ENCODE measurements at regions not wholly inside any gene's neighbourhood (a gene's known extent, or its start where the extent isn't known, plus 50 kb on each side); places are given as distances from the start of the nearest gene placed in this dataset.

DNA sequence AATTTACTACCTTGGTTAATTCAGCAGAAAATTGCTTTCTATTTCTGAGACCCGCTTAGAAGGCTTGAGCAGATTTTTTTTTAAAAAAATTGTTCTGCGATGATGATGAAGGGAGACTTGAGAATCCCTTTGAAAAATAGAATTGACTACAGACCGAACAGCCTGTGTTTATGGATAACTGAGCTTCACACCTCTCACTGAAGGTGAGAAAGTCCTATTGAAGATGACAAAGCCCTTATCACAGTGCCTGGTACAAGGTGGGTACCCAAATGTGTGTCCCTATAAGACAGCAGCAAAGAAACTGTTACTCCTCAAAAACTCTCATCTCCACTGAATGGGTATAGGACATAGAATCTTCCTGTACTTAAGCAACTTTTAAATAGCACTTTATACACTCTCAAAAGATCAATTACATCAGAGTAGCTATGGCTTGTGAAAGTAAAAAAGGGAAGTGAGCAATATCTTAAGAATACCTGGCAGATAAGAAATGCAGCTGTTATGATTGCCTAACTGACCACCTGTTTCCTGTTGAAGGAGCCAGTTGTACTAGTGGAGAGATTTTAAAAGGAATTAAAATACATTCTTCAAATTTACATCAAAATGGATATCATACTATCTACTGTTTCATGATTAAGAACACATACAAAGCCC lies 419.7 kb downstream of the CHSY3 start:
- Histone ChIP-seq H2BK12ac (ENCODE audit: low read depth, low read length) (no peak overlapping the region), H3K36me3 (ENCODE audit: control insufficient read depth in 2 of 4, insufficient read depth in 4 of 4, low read length in 3 of 4) (no peaks in the 10 kb centered on the region), H4K20me1 (replicated peaks in 1 of 2; ENCODE audit: control insufficient read depth in 1 of 2, insufficient read depth in 2 of 2, low read length in 2 of 2) (no peaks in the 10 kb centered on the region), H3K4me2 (ENCODE audit: insufficient read depth in 1 of 2, low read depth in 2 of 2, low read length in 2 of 2) (no peak overlapping the region), H3K27ac (ENCODE audit: low read depth, low read length) (no peak overlapping the region), H3K23me2 (ENCODE audit: low read depth, low read length) (no peaks in the 10 kb centered on the region), H3K27me3 (replicated peaks in 1 of 4; ENCODE audit: control insufficient read depth in 3 of 4, extremely low read depth in 1 of 4, insufficient read depth in 3 of 4, low read length in 3 of 4) (no peaks in the 10 kb centered on the region), H3K18ac (ENCODE audit: extremely low read depth, low read length) (no peak overlapping the region), H3K4me3 (ENCODE audit: extremely low read depth in 1 of 4, insufficient read depth in 2 of 4, low read depth in 3 of 4, low read length in 4 of 4) (no peak overlapping the region), H3K79me2 (ENCODE audit: control insufficient read depth in 1 of 2, insufficient read depth in 2 of 2, low read length in 2 of 2) (no peaks in the 10 kb centered on the region), H3K4ac (replicated peaks; ENCODE audit: insufficient read length, low read depth, low read length) (no peak overlapping the region), H3K14ac (ENCODE audit: insufficient read length) (no peak overlapping the region), H3K9ac (replicated peaks in 1 of 4; ENCODE audit: extremely low read depth in 1 of 4, low read depth in 3 of 4, low read length in 3 of 4) (no peak overlapping the region), H2BK120ac (replicated peaks; ENCODE audit: low read depth, low read length) (no peak overlapping the region), H3K9me3 (ENCODE audit: insufficient read depth in 2 of 2, low read depth in 1 of 2, low read length in 1 of 2) (no peaks in the 10 kb centered on the region; a peak in 1 of 4 replicates), H3K4me1 (replicated peaks in 1 of 4; ENCODE audit: control insufficient read depth in 3 of 4, insufficient read depth in 4 of 4, low read length in 3 of 4) (no peaks in the 10 kb centered on the region), H2BK5ac (ENCODE audit: low read depth, low read length) (no peak overlapping the region), H2AFZ (ENCODE audit: low read length) (no peak overlapping the region), H4K5ac (ENCODE audit: insufficient read length, low read depth, low read length) (no peak overlapping the region), H3K56ac (replicated peaks; ENCODE audit: insufficient read length, low read depth, low read length) (no peak overlapping the region), H2BK20ac (ENCODE audit: low read length) (no peak overlapping the region), H3K23ac (ENCODE audit: insufficient read length) (no peak overlapping the region), H2AK5ac (ENCODE audit: low read depth, low read length) (no peak overlapping the region), H3K79me1 (ENCODE audit: low read depth, low read length) (no peaks in the 10 kb centered on the region), H4K91ac (replicated peaks; ENCODE audit: insufficient read length, low read length) (no peak overlapping the region), H2BK15ac (ENCODE audit: low read length) (no peak overlapping the region), H4K8ac (ENCODE audit: extremely low read depth, insufficient read depth, low read length) (no peak overlapping the region)
- ChIA-PET CTCF (ENCODE audit: partially characterized antibody) (no interaction called here), POLR2A (ENCODE audit: partially characterized antibody) (no interaction called here)
- FAIRE-seq = no peak
- 96% methylated on average over 3 of the region's 3 CpGs; no CpG with 5 or more reads in 1 of the 2 experiments for WGBS, 2 experiments (ENCODE audit: extremely low coverage in 1 of 2, insufficient coverage in 1 of 2, insufficient read length in 1 of 2, insufficient replicate concordance in 2 of 2, low coverage in 1 of 2, low lambda C conversion rate in 2 of 2, missing lambda C conversion rate in 1 of 2)
- DNase-seq (ENCODE audit: low read depth in 1 of 2, low spot score in 2 of 2) = no peak
- TF ChIP-seq SRF (IDR thresholded peaks at IDR 0.05; ENCODE audit: low read depth, low read length) (no peak), TCF12 (IDR thresholded peaks at IDR 0.05; ENCODE audit: low read depth, low read length) (no peak), EGR1 (IDR thresholded peaks at IDR 0.05; ENCODE audit: borderline replicate concordance, low read depth, low read length) (no peak), TEAD4 (IDR thresholded peaks at IDR 0.05; ENCODE audit: low read depth, low read length) (no peak), HDAC6 (IDR thresholded peaks at IDR 0.05; ENCODE audit: low read depth, low read length) (no peak), PHF8 (conservative IDR thresholded peaks at IDR 0.05; ENCODE audit: low read depth, low read length) (no peak), RFX5 (IDR thresholded peaks at IDR 0.05; ENCODE audit: borderline replicate concordance, low read depth, low read length) (no peak), BACH1 (IDR thresholded peaks at IDR 0.05; ENCODE audit: low read length) (no peak), MAFK (IDR thresholded peaks at IDR 0.05; ENCODE audit: low read depth, low read length) (no peak), GTF2F1 (IDR thresholded peaks at IDR 0.05; ENCODE audit: borderline replicate concordance, low read depth, low read length) (no peak), EZH2 (IDR thresholded peaks at IDR 0.05; ENCODE audit: low read depth, low read length, severe bottlenecking) (no peak), USF2 (IDR thresholded peaks at IDR 0.05; ENCODE audit: low read length) (no peak), RBBP5 (IDR thresholded peaks at IDR 0.05; ENCODE audit: borderline replicate concordance, low read depth, low read length) (no peak), CEBPB (IDR thresholded peaks at IDR 0.05; ENCODE audit: low read depth, low read length) (no peak)

Data from H1 (cell line).